ENCODE measurements at regions not wholly inside any gene's neighbourhood (a gene's known extent, or its start where the extent isn't known, plus 50 kb on each side); places are given as distances from the start of the nearest gene placed in this dataset.

DNA sequence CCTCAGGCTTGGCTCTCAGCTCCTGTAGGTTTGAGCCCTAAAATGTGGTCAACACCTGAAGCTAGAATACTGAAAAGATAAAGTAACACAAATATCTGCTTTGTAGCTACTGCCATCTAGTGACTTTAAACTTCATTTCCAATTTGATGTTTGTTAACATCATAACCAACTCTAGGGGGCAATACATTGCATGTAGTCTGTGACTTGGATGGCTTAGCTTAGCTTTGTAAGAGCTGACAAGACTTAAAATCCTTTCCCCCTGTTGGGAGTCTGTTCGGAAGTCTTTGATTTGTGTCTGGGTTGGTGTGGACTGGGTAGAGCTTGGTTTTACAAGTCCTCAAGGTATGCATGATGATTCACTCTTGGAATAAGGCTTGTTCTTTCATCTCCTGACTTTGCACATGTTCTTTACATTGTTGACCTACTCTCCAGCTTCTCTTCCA lies 51.7 kb downstream of the SCN11A start:
- no peak overlapping the region for H3K4me3 ChIP-seq (ENCODE audit: low read length)
- TF ChIP-seq, protein P1, sequence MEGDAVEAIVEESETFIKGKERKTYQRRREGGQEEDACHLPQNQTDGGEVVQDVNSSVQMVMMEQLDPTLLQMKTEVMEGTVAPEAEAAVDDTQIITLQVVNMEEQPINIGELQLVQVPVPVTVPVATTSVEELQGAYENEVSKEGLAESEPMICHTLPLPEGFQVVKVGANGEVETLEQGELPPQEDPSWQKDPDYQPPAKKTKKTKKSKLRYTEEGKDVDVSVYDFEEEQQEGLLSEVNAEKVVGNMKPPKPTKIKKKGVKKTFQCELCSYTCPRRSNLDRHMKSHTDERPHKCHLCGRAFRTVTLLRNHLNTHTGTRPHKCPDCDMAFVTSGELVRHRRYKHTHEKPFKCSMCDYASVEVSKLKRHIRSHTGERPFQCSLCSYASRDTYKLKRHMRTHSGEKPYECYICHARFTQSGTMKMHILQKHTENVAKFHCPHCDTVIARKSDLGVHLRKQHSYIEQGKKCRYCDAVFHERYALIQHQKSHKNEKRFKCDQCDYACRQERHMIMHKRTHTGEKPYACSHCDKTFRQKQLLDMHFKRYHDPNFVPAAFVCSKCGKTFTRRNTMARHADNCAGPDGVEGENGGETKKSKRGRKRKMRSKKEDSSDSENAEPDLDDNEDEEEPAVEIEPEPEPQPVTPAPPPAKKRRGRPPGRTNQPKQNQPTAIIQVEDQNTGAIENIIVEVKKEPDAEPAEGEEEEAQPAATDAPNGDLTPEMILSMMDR (IDR thresholded peaks at IDR 0.05) = peak; percentile 77
- H3K4me1 ChIP-seq (ENCODE audit: insufficient read depth, low read length) = no peaks in the 10 kb centered on the region
- peaks cover 0 to 8% of the 10 kb centered on the region in 2 experiments for H3K27me3 ChIP-seq (ENCODE audit: control insufficient read depth in 1 of 2, insufficient read depth in 2 of 2, low read length in 2 of 2)
- Mint-ChIP-seq H3K36me3 (ENCODE audit: low read depth) (no peaks in the 10 kb centered on the region), H3K4me3 (no peak overlapping the region), H3K27ac (no peak overlapping the region), H3K27me3 (peaks cover 18% of the 10 kb centered on the region), H3K4me1 (ENCODE audit: low read depth) (no peaks in the 10 kb centered on the region), H3K9me3 (no peaks in the 10 kb centered on the region)
- no peaks in the 10 kb centered on the region for H3K9me3 ChIP-seq (ENCODE audit: control insufficient read depth in 1 of 2, insufficient read depth in 1 of 2, low read length in 2 of 2)
- no peaks in the 10 kb centered on the region for H3K36me3 ChIP-seq (ENCODE audit: insufficient read depth, low read length)
- H3K27ac ChIP-seq (ENCODE audit: low read depth in 1 of 2, low read length in 2 of 2) = no peak overlapping the region
- ChIA-PET POLR2A (interaction anchor here (0.7 to 1.0 kb wide), 2 partner anchors 29 to 504 kb away, joined by 4 read pairs; partner anchors contain the start of gene EXOG), CTCF (interaction anchor here (0.6 to 1.2 kb wide), 9 partner anchors 9 to 504 kb away, joined by 3 to 5 read pairs (median 4); partner anchors contain the start of gene EXOG)
- peak in 3 of 14 experiments; percentile 47 to 56 (median 51) for DNase-seq
- ATAC-seq (ENCODE audit: poor library complexity) = peak; percentile 54
- intact Hi-C loops (cut with DNase I, micrococcal nuclease) = loop anchor here (1.0 to 10.0 kb wide), 3 partner anchors 475 to 504 kb away; partner anchors contain the start of gene EXOG (in 2 of the 2)

DNA sequence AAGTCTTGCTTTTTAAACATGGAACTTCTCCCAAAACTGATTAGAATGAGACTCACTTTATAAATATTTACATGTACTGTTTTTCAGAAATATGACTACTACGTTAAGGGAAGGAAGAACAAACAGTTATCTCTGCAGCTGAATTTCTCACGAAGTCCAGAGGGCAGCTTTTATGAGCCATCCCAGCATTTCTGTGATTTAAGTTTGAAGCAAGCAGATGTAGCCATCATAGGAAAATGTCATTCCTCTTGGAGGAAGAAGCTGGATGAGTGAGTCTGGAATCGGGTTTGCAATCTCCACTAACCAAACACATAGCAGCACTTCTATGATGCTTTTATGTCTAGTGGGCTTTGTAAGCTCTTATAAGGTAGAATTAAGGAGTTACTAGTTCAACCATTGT lies 53.7 kb downstream of the SCN11A start:
- Histone ChIP-seq H3K4me3 (ENCODE audit: low read length) (no peak overlapping the region), H3K27ac (ENCODE audit: low read depth in 1 of 2, low read length in 2 of 2) (no peak overlapping the region), H3K4me1 (ENCODE audit: insufficient read depth, low read length) (no peaks in the 10 kb centered on the region), H3K36me3 (ENCODE audit: insufficient read depth, low read length) (no peaks in the 10 kb centered on the region), H3K9me3 (ENCODE audit: control insufficient read depth in 1 of 2, insufficient read depth in 1 of 2, low read length in 2 of 2) (no peaks in the 10 kb centered on the region), H3K27me3 (ENCODE audit: control insufficient read depth in 1 of 2, insufficient read depth in 2 of 2, low read length in 2 of 2) (peaks cover 2 to 8% of the 10 kb centered on the region in 2 experiments)
- DNase-seq (no peak), ATAC-seq (ENCODE audit: poor library complexity) (no peak)
- intact Hi-C loops (cut with DNase I, micrococcal nuclease) = no loop called here
- H3K4me1 Mint-ChIP-seq (ENCODE audit: low read depth) = no peaks in the 10 kb centered on the region
- TF ChIP-seq, protein P1 (IDR thresholded peaks at IDR 0.05) = no peak
- peaks cover 22% of the 10 kb centered on the region for H3K27me3 Mint-ChIP-seq
- H3K27ac Mint-ChIP-seq = no peak overlapping the region
- H3K9me3 Mint-ChIP-seq = no peaks in the 10 kb centered on the region
- no peaks in the 10 kb centered on the region for H3K36me3 Mint-ChIP-seq (ENCODE audit: low read depth)
- CTCF ChIA-PET = no interaction called here
- POLR2A ChIA-PET = no interaction called here
- H3K4me3 Mint-ChIP-seq = no peak overlapping the region

DNA sequence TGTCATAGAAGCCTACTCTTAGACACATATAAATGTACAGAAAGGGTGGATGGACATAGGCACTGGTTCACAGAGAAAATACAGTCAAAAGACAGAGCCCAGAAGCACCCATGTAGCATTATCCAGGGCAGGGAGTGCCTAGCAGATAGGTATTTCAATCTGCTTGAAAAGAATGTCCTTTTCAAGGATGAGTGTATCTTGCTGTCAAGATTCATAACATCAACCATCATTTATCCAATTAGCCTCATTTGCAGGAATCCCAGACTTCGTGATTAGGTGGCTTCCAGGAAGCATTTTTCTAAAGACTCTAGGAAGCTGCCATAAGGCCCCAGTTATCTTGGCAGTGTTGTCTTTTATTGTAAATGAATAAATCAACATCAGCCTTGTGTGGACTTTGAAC lies 55.6 kb downstream of the SCN11A start:
- ChIA-PET POLR2A (no interaction called here), CTCF (no interaction called here)
- H3K27ac ChIP-seq (ENCODE audit: low read depth in 1 of 2, low read length in 2 of 2) = no peak overlapping the region
- no peak overlapping the region for H3K4me3 ChIP-seq (ENCODE audit: low read length)
- ATAC-seq (ENCODE audit: poor library complexity) (no peak), DNase-seq (no peak)
- H3K27me3 ChIP-seq (ENCODE audit: control insufficient read depth in 1 of 2, insufficient read depth in 2 of 2, low read length in 2 of 2) = peaks cover 2 to 4% of the 10 kb centered on the region in 2 experiments
- TF ChIP-seq, protein P1 (IDR thresholded peaks at IDR 0.05) = no peak
- H3K4me3 Mint-ChIP-seq = no peak overlapping the region
- H3K9me3 Mint-ChIP-seq = no peaks in the 10 kb centered on the region
- no peaks in the 10 kb centered on the region for H3K4me1 Mint-ChIP-seq (ENCODE audit: low read depth)
- intact Hi-C loops (cut with DNase I, micrococcal nuclease) = no loop called here
- no peaks in the 10 kb centered on the region for H3K9me3 ChIP-seq (ENCODE audit: control insufficient read depth in 1 of 2, insufficient read depth in 1 of 2, low read length in 2 of 2)
- no peak overlapping the region for H3K27ac Mint-ChIP-seq
- H3K4me1 ChIP-seq (ENCODE audit: insufficient read depth, low read length) = no peaks in the 10 kb centered on the region
- H3K36me3 ChIP-seq (ENCODE audit: insufficient read depth, low read length) = no peaks in the 10 kb centered on the region
- H3K36me3 Mint-ChIP-seq (ENCODE audit: low read depth) = no peaks in the 10 kb centered on the region
- peaks cover 30% of the 10 kb centered on the region for H3K27me3 Mint-ChIP-seq
